ENCODE measurements at regions not wholly inside any gene's neighbourhood (a gene's known extent, or its start where the extent isn't known, plus 50 kb on each side); places are given as distances from the start of the nearest gene placed in this dataset.

DNA sequence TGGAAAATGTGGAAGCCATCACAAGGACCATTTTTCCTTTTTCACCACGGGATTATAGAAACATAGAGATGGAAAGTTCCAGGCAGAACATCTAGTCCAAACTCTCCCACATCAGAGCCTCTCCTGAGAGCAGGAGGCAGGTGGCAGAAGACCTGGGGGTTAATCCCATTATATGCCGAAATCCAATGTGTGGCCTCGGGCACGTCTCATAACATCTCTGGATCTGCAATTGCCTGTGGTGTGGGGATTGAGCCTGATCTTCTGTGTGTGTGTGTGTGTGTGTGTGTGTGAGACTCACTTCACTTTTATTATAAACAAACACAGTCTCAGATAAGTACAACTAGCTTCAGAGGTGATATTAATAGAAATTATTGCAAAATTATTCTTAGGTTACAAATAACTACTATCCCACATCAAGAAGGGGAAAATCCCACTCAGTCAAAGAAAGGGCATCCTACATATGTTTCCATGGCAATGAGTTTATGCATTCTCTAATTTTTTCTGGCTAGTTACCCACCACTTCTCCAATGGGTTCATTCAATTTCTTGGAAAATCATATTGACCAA lies 199.1 kb downstream of the FOXL1 start:
- no peak overlapping the region for H3K27ac ChIP-seq (ENCODE audit: low read depth in 2 of 2, low read length in 2 of 2)
- no peaks in the 10 kb centered on the region for H3K36me3 ChIP-seq (ENCODE audit: control insufficient read depth in 2 of 2, insufficient read depth in 2 of 2, low read length in 2 of 2)
- H3K27me3 ChIP-seq (ENCODE audit: control insufficient read depth in 2 of 2, insufficient read depth in 2 of 2, low read length in 2 of 2): peaks cover 0 to 5% of the 10 kb centered on the region in 2 donors
- H3K9ac ChIP-seq (ENCODE audit: low read depth in 1 of 2, low read length in 2 of 2): no peak overlapping the region
- no peaks in the 10 kb centered on the region for H3K4me1 ChIP-seq (ENCODE audit: control insufficient read depth in 2 of 2, insufficient read depth in 2 of 2, low read length in 2 of 2)
- no peak overlapping the region for H3K4me3 ChIP-seq (ENCODE audit: low read length in 2 of 2)
- no peaks in the 10 kb centered on the region for H3K9me3 ChIP-seq (ENCODE audit: control insufficient read depth in 2 of 2, low read length in 2 of 2)

DNA sequence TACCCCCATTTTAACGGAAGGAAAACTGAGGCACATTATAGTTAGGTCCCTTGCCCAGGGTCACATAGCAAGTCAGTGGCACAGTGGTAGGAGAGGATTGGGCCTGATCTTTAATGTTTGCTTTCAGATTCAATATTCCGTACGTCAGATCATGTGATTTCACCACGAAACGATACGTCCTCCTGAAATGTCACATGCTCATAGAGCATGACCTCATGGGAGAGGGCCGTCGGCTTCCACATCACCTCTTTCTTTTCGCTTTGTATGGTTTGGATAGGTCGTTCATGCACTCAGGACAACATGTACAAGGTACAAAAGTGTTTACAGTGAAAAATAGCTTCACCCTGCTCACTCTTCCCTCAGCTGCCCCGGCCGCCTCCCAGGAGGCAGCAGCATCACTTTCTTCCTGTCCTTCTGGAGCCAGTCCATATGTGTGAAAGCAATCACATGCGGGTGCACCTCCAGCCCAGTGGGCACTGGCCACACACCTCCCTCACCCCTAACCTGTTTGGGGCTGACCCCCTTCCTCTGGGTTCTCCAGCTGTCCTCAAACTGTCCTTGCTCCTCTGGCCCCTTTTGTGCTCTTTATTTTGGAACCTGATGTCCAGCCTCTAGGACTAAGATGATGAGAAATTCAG lies 199.9 kb downstream of the FOXL1 start:
- Histone ChIP-seq H3K36me3 (ENCODE audit: control insufficient read depth in 2 of 2, insufficient read depth in 2 of 2, low read length in 2 of 2) (no peaks in the 10 kb centered on the region), H3K9ac (ENCODE audit: low read depth in 1 of 2, low read length in 2 of 2) (no peak overlapping the region), H3K4me1 (ENCODE audit: control insufficient read depth in 2 of 2, insufficient read depth in 2 of 2, low read length in 2 of 2) (no peaks in the 10 kb centered on the region), H3K9me3 (ENCODE audit: control insufficient read depth in 2 of 2, low read length in 2 of 2) (no peaks in the 10 kb centered on the region), H3K27me3 (ENCODE audit: control insufficient read depth in 2 of 2, insufficient read depth in 2 of 2, low read length in 2 of 2) (peaks cover 0 to 5% of the 10 kb centered on the region in 2 donors), H3K27ac (ENCODE audit: low read depth in 2 of 2, low read length in 2 of 2) (no peak overlapping the region), H3K4me3 (ENCODE audit: low read length in 2 of 2) (no peak overlapping the region)

DNA sequence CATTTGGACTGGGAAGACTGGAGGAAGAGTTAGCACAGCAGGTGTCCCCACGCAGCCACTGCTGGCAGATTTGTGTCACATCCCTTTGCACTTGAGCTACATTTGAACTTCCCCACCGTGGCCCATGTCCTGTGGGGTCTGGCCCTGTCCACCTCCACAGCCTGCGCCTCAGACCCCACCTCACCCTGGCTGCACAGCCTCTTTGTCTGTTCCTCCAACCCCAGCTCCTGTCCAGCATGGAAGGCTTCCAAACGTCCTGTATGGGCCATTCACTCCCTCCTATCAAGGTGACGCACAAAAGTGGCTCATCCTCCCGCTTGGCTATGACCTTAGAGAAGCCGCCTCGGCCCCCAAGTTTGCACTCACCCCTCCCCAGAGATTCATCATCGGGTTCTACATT lies 200.6 kb downstream of the FOXL1 start:
- H3K9ac ChIP-seq (ENCODE audit: low read depth in 1 of 2, low read length in 2 of 2): no peak overlapping the region
- no peaks in the 10 kb centered on the region for H3K36me3 ChIP-seq (ENCODE audit: control insufficient read depth in 2 of 2, insufficient read depth in 2 of 2, low read length in 2 of 2)
- H3K9me3 ChIP-seq (ENCODE audit: control insufficient read depth in 2 of 2, low read length in 2 of 2): no peaks in the 10 kb centered on the region
- no peak overlapping the region for H3K4me3 ChIP-seq (ENCODE audit: low read length in 2 of 2)
- no peaks in the 10 kb centered on the region for H3K4me1 ChIP-seq (ENCODE audit: control insufficient read depth in 2 of 2, insufficient read depth in 2 of 2, low read length in 2 of 2)
- no peak overlapping the region for H3K27ac ChIP-seq (ENCODE audit: low read depth in 2 of 2, low read length in 2 of 2)
- peaks cover 0 to 5% of the 10 kb centered on the region in 2 donors for H3K27me3 ChIP-seq (ENCODE audit: control insufficient read depth in 2 of 2, insufficient read depth in 2 of 2, low read length in 2 of 2)

DNA sequence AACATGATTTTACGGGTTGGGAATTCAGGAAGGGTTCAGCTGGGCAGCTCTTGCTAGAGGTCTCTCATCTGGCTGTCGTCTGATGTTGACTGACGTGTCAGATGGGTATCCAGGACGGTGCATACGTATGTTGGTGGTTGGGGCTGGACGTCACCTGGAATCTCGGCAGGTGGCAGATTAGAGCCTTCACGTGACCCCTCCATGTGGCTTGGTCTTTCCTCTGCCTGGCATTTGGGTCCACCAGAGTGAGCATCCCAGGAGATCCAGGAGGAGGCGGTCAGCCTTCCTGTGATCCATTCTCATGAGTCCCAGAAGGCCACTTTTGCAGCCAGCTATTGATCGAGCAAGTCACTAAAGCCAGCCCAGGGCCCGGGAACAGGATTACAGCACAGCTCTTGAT lies 202.7 kb downstream of the FOXL1 start:
- no peaks in the 10 kb centered on the region for H3K36me3 ChIP-seq (ENCODE audit: control insufficient read depth in 2 of 2, insufficient read depth in 2 of 2, low read length in 2 of 2)
- H3K4me3 ChIP-seq (ENCODE audit: low read length in 2 of 2): no peak overlapping the region
- H3K4me1 ChIP-seq (ENCODE audit: control insufficient read depth in 2 of 2, insufficient read depth in 2 of 2, low read length in 2 of 2): no peaks in the 10 kb centered on the region
- no peaks in the 10 kb centered on the region for H3K9me3 ChIP-seq (ENCODE audit: control insufficient read depth in 2 of 2, low read length in 2 of 2)
- H3K27me3 ChIP-seq (ENCODE audit: control insufficient read depth in 2 of 2, insufficient read depth in 2 of 2, low read length in 2 of 2): peaks cover 0 to 5% of the 10 kb centered on the region in 2 donors
- no peak overlapping the region for H3K9ac ChIP-seq (ENCODE audit: low read depth in 1 of 2, low read length in 2 of 2)
- no peak overlapping the region for H3K27ac ChIP-seq (ENCODE audit: low read depth in 2 of 2, low read length in 2 of 2)

DNA sequence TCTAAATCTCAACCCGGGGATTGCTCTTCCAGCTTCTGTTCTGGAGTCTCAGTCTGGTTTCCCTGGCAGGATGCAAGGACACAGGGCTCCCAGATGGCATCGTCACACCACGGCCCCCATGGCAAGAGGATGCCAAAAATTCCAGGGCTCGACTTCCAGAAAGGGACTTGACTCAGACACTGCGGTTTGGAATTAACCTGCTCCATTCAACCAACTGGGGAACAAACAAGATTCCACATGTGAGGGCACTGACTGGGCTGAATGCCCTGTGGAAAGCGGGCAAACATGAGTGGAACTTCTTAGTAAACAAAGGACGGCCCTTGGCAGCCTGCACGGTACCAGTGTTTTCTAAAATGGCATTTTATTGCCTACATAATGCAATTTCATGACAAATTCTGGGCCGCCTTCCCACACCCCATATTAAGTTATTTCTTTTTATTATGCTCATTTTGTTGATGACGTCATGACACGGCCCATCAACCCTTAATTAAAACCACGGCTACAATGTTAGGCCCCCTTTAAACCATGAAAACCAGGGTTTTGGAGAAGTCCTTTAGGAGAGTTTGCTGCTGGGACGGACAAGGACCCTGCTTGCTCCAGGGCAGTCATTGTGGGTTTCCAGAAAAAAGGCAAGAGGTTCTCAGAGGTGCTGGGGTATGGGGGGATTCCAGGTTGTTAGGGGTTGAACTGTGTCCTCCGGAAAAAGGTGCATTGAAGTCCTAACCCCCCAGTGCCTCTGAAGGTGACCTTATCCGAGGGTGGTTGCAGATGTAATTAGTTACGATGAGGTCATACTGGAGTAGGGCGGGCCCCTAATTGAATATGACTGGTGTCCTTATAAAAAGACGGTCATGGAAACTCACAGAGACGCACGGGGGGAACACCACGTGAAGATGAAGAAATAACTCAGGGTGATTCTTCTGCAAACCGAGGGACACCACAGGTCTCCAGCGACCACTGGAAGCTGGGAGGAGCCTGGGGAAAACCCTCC lies 205.6 kb downstream of the FOXL1 start:
- no peak overlapping the region for H3K27ac ChIP-seq (ENCODE audit: low read depth in 2 of 2, low read length in 2 of 2)
- H3K4me3 ChIP-seq (ENCODE audit: low read length in 2 of 2): no peak overlapping the region
- H3K36me3 ChIP-seq (ENCODE audit: control insufficient read depth in 2 of 2, insufficient read depth in 2 of 2, low read length in 2 of 2): no peaks in the 10 kb centered on the region
- H3K4me1 ChIP-seq (ENCODE audit: control insufficient read depth in 2 of 2, insufficient read depth in 2 of 2, low read length in 2 of 2): no peaks in the 10 kb centered on the region
- no peaks in the 10 kb centered on the region for H3K9me3 ChIP-seq (ENCODE audit: control insufficient read depth in 2 of 2, low read length in 2 of 2)
- no peak overlapping the region for H3K9ac ChIP-seq (ENCODE audit: low read depth in 1 of 2, low read length in 2 of 2)
- peaks cover 0 to 5% of the 10 kb centered on the region in 2 donors for H3K27me3 ChIP-seq (ENCODE audit: control insufficient read depth in 2 of 2, insufficient read depth in 2 of 2, low read length in 2 of 2)

DNA sequence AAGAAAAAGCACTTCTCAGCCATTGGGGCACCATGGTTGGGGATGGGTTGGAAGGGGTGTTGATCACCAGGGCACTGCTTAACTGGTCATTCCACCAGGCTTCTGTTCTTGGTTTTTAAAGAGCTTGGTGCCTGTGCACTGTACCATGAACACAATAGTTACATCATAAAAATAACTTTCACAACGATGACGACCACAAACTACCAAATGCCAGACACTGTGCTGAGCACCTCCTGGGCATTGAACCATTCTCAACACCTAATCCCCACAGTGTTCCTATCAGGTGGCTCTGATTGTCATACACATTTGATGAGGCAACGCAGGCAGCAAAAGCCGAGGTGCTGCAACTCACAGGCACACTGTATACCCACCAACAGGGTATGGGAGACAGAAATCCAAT lies 208.0 kb downstream of the FOXL1 start:
- H3K9me3 ChIP-seq (ENCODE audit: control insufficient read depth in 2 of 2, low read length in 2 of 2): no peaks in the 10 kb centered on the region
- no peak overlapping the region for H3K9ac ChIP-seq (ENCODE audit: low read depth in 1 of 2, low read length in 2 of 2)
- no peak overlapping the region for H3K4me3 ChIP-seq (ENCODE audit: low read length in 2 of 2)
- no peaks in the 10 kb centered on the region for H3K4me1 ChIP-seq (ENCODE audit: control insufficient read depth in 2 of 2, insufficient read depth in 2 of 2, low read length in 2 of 2)
- no peaks in the 10 kb centered on the region for H3K36me3 ChIP-seq (ENCODE audit: control insufficient read depth in 2 of 2, insufficient read depth in 2 of 2, low read length in 2 of 2)
- H3K27me3 ChIP-seq (ENCODE audit: control insufficient read depth in 2 of 2, insufficient read depth in 2 of 2, low read length in 2 of 2): no peaks in the 10 kb centered on the region
- H3K27ac ChIP-seq (ENCODE audit: low read depth in 2 of 2, low read length in 2 of 2): no peak overlapping the region

DNA sequence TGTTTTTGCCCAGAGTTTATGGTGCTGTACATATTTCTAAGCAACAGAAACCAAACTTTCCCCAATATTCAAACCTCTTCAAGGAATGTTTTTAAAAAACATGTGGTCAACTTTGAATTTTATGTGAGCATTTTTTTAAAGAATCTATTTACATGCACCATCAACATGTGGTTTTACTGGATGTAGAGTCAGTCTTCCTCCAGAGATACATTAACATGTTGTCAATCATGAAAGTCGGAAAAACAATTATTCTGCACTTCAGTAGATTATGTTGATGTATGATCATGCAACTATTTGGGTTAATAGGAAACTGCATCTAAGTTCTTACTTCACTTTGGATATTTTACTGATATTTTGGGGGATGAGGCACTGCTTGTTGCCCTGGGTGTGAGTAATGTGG lies 208.6 kb downstream of the FOXL1 start:
- Histone ChIP-seq H3K9me3 (ENCODE audit: control insufficient read depth in 2 of 2, low read length in 2 of 2) (no peaks in the 10 kb centered on the region), H3K9ac (ENCODE audit: low read depth in 1 of 2, low read length in 2 of 2) (no peak overlapping the region), H3K27ac (ENCODE audit: low read depth in 2 of 2, low read length in 2 of 2) (no peak overlapping the region), H3K4me1 (ENCODE audit: control insufficient read depth in 2 of 2, insufficient read depth in 2 of 2, low read length in 2 of 2) (no peaks in the 10 kb centered on the region), H3K27me3 (ENCODE audit: control insufficient read depth in 2 of 2, insufficient read depth in 2 of 2, low read length in 2 of 2) (no peaks in the 10 kb centered on the region), H3K36me3 (ENCODE audit: control insufficient read depth in 2 of 2, insufficient read depth in 2 of 2, low read length in 2 of 2) (no peaks in the 10 kb centered on the region), H3K4me3 (ENCODE audit: low read length in 2 of 2) (no peak overlapping the region)

DNA sequence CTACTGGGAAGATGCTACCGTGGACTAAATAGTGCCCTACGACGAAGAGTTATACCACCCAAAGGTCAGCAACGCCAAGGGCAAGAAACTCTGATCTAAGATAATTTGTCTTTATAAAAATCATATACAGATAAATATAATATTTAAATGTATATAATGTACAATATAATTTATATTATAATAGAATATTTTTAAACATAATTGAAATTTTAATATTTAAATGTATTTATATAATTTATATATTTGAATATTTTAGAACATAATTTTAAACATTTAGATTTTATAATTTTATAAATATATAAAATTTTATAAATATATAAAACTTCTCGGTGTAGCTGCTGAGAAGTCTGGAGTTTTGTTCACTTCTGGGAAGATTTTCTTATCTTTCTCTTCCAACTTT lies 209.2 kb downstream of the FOXL1 start:
- Histone ChIP-seq H3K4me1 (ENCODE audit: control insufficient read depth in 2 of 2, insufficient read depth in 2 of 2, low read length in 2 of 2) (no peaks in the 10 kb centered on the region), H3K9ac (ENCODE audit: low read depth in 1 of 2, low read length in 2 of 2) (no peak overlapping the region), H3K4me3 (ENCODE audit: low read length in 2 of 2) (no peak overlapping the region), H3K27me3 (ENCODE audit: control insufficient read depth in 2 of 2, insufficient read depth in 2 of 2, low read length in 2 of 2) (no peaks in the 10 kb centered on the region), H3K27ac (ENCODE audit: low read depth in 2 of 2, low read length in 2 of 2) (no peak overlapping the region), H3K36me3 (ENCODE audit: control insufficient read depth in 2 of 2, insufficient read depth in 2 of 2, low read length in 2 of 2) (no peaks in the 10 kb centered on the region), H3K9me3 (ENCODE audit: control insufficient read depth in 2 of 2, low read length in 2 of 2) (no peaks in the 10 kb centered on the region)

DNA sequence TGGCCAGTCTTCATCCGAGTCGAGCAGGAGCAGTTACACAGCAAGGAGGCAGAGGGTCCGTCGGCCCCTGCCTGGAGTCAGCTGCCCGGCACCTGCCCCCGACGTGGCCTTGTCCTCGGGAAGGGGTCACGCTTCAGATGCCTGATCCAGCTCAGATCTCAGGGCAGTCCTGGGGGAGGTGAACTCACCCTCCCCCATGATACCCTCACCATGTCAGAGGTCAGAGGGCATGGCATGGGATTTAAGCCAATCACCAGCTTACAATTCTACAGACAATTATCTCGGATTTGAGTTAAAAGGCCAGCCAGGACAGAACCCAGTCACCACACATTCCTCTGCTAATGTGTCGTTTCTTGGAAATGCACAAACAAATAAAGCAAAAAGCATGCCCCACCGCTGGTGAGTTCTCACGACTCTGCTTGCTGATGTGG lies 211.3 kb downstream of the FOXL1 start:
- Histone ChIP-seq H3K27me3 (ENCODE audit: control insufficient read depth in 2 of 2, insufficient read depth in 2 of 2, low read length in 2 of 2) (no peaks in the 10 kb centered on the region), H3K9ac (ENCODE audit: low read depth in 1 of 2, low read length in 2 of 2) (no peak overlapping the region), H3K9me3 (ENCODE audit: control insufficient read depth in 2 of 2, low read length in 2 of 2) (no peaks in the 10 kb centered on the region), H3K4me3 (ENCODE audit: low read length in 2 of 2) (no peak overlapping the region), H3K4me1 (ENCODE audit: control insufficient read depth in 2 of 2, insufficient read depth in 2 of 2, low read length in 2 of 2) (no peaks in the 10 kb centered on the region), H3K36me3 (ENCODE audit: control insufficient read depth in 2 of 2, insufficient read depth in 2 of 2, low read length in 2 of 2) (no peaks in the 10 kb centered on the region), H3K27ac (ENCODE audit: low read depth in 2 of 2, low read length in 2 of 2) (no peak overlapping the region)
